MCF 10A (cell line): ENCODE measurements at regions not wholly inside any gene's neighbourhood (a gene's known extent, or its start where the extent isn't known, plus 50 kb on each side); places are given as distances from the start of the nearest gene placed in this dataset.

Experiments
- BruUV-seq: library from RNA; stranded (reverse); fragments of 400-500 nt; replicated peaks from 2 replicates; lab custom pipeline; 2021; lab: Mats Ljungman, UMichigan
- CTCF ChIA-PET: fragments of 300-600 bp; sonication (Branson Sonifier 250); formaldehyde crosslinking; extraction: SDS; loops from one replicate; lab custom pipeline; 2021; ENCODE audit warnings: antibody characterized with exemption, inconsistent platforms; lab: Yijun Ruan, JAX
- POLR2A ChIA-PET: fragments of 300-600, 350-650 bp; sonication (Branson Sonifier 250); formaldehyde crosslinking; extraction: SDS; loops from one replicate; lab custom pipeline; 2020; ENCODE audit warnings: antibody characterized with exemption, inconsistent platforms; lab: Yijun Ruan, JAX
- DNase-seq: peaks from one replicate; pipeline ENCODE4 v3.0.0-alpha.2; 2018; ENCODE audit not compliant: unreplicated experiment
- H3K27ac Mint-ChIP-seq: one replicate; pipeline ENCODE4 v1.8.0; 2022; ENCODE audit warnings: mild to moderate bottlenecking, low read depth, mixed read lengths; ENCODE audit not compliant: unreplicated experiment
- H3K27me3 Mint-ChIP-seq: one replicate; pipeline ENCODE4 v1.8.0; 2022; ENCODE audit warnings: mixed read lengths; ENCODE audit not compliant: insufficient read depth, unreplicated experiment
- H3K36me3 Mint-ChIP-seq: one replicate; pipeline ENCODE4 v1.8.0; 2022; ENCODE audit warnings: mild to moderate bottlenecking, moderate library complexity, mixed read lengths; ENCODE audit not compliant: insufficient read depth, unreplicated experiment
- H3K4me1 Mint-ChIP-seq: one replicate; pipeline ENCODE4 v1.8.0; 2022; ENCODE audit warnings: mixed read lengths; ENCODE audit not compliant: insufficient read depth, unreplicated experiment
- H3K4me3 Mint-ChIP-seq: one replicate; pipeline ENCODE4 v1.8.0; 2022; ENCODE audit warnings: mild to moderate bottlenecking, moderate library complexity, mixed read lengths; ENCODE audit not compliant: unreplicated experiment
- H3K9me3 Mint-ChIP-seq: one replicate; pipeline ENCODE4 v1.8.0; 2022; ENCODE audit warnings: mixed read lengths; ENCODE audit not compliant: unreplicated experiment
- intact Hi-C: fragments of 100-400 bp; cut with micrococcal nuclease; formaldehyde crosslinking; loops from 2 replicates; pipeline ENCODE4 v1.14.1; 2022
- TF ChIP-seq, protein P1 (sequence below): fragments of 200-600 bp; IDR thresholded peaks from one replicate; pipeline ENCODE4 v1.8.0; 2022; ENCODE audit warnings: antibody characterized with exemption, mild to moderate bottlenecking; ENCODE audit not compliant: unreplicated experiment

DNA sequence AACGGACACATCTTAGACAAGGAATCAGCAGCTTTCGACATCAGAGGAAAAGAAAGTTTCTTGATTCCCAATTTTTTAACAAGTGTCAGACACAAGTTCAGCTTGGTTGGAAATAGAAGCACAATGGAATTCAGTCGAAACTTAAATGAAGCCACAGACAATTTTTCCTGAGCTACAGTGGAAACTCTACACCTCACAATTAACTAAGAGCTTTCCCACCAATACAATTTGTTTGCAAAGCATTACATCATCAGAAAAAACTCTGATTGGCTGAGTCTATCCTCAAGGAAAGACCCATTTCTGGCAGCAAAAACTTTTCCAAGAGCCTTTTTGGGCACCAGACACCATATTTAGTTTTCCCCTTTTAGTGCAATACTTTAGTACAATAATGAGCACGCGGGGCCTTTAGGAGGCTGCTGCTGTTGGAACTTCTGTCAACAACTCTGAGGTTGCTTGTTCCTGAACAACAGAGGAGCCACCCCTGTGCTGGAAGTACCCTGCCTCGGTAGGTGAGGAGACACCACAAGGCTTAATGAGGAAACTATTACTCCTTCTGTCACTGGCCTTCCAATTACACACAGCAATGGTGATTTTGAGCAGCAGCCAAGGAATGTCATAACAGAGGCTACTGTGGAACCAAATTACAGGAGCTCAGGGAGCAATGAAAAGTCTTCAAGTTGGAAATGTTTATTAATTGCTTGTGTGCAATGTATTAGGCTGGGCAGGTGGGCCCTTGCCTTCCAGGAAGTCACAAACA lies 61.9 kb upstream of the BARX2 start:
- DNase-seq: no peak
- no peak overlapping the region for H3K27ac Mint-ChIP-seq
- POLR2A ChIA-PET: interaction anchor here (0.6 kb wide), 1 partner anchor 18 kb away, joined by 3 read pairs; no protein-coding TSS in a partner anchor
- H3K9me3 Mint-ChIP-seq: no peaks in the 10 kb centered on the region
- CTCF ChIA-PET: interaction anchor here (0.6 to 1.0 kb wide), 2 partner anchors 11 to 18 kb away, joined by 3 to 4 read pairs; no protein-coding TSS in a partner anchor
- no TSS peak for BruUV-seq
- no peaks in the 10 kb centered on the region for H3K27me3 Mint-ChIP-seq
- intact Hi-C loops: no loop called here
- TF ChIP-seq, protein P1, sequence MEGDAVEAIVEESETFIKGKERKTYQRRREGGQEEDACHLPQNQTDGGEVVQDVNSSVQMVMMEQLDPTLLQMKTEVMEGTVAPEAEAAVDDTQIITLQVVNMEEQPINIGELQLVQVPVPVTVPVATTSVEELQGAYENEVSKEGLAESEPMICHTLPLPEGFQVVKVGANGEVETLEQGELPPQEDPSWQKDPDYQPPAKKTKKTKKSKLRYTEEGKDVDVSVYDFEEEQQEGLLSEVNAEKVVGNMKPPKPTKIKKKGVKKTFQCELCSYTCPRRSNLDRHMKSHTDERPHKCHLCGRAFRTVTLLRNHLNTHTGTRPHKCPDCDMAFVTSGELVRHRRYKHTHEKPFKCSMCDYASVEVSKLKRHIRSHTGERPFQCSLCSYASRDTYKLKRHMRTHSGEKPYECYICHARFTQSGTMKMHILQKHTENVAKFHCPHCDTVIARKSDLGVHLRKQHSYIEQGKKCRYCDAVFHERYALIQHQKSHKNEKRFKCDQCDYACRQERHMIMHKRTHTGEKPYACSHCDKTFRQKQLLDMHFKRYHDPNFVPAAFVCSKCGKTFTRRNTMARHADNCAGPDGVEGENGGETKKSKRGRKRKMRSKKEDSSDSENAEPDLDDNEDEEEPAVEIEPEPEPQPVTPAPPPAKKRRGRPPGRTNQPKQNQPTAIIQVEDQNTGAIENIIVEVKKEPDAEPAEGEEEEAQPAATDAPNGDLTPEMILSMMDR: no peak
- no peaks in the 10 kb centered on the region for H3K4me1 Mint-ChIP-seq
- H3K36me3 Mint-ChIP-seq: no peaks in the 10 kb centered on the region
- no peak overlapping the region for H3K4me3 Mint-ChIP-seq

DNA sequence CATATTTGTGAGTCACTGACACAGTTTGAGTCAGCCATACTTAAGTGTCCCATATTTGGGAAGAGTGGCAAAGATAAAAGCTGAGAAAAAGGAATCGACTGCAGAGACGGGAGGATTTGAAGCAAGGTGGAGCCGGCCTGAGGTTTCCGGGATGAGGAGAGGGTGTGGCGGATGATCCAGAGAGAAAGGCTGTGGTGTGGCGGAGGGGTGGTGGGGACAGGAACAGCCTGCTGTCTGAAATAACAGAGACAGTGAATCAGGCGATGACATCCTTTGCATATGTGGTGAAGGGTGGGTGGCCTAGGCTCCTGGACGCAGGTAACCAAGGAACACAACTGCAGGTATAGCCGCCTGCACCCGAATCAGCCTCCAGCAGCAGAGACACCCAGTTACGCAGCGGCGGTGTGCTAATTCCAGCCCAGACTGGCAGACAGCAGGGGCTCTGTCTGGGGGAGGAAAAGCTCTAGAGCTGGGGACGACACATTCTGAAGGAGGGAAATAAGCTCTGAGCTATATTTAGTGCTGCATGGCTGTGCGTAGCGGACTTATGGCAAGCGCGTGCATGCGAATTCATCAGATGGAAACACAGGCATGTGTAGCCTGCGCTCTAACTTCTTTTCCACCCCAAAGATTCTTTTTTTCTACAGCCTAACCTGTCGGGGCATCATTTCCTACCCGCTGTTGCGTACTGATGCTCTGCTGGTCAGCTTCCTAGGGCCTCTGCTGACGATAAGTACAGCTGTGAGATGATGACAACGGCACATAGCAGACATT lies 62.7 kb upstream of the BARX2 start:
- H3K36me3 Mint-ChIP-seq: no peaks in the 10 kb centered on the region
- no peak overlapping the region for H3K4me3 Mint-ChIP-seq
- no peaks in the 10 kb centered on the region for H3K27me3 Mint-ChIP-seq
- DNase-seq: no peak
- POLR2A ChIA-PET: interaction anchor here (0.6 kb wide), 1 partner anchor 18 kb away, joined by 3 read pairs; no protein-coding TSS in a partner anchor
- TF ChIP-seq, protein P1: no peak
- no peaks in the 10 kb centered on the region for H3K4me1 Mint-ChIP-seq
- intact Hi-C loops: no loop called here
- H3K27ac Mint-ChIP-seq: no peak overlapping the region
- no peaks in the 10 kb centered on the region for H3K9me3 Mint-ChIP-seq
- CTCF ChIA-PET: interaction anchor here (0.9 kb wide), 1 partner anchor 438 kb away, joined by 3 read pairs; no protein-coding TSS in a partner anchor
- BruUV-seq: no TSS peak

DNA sequence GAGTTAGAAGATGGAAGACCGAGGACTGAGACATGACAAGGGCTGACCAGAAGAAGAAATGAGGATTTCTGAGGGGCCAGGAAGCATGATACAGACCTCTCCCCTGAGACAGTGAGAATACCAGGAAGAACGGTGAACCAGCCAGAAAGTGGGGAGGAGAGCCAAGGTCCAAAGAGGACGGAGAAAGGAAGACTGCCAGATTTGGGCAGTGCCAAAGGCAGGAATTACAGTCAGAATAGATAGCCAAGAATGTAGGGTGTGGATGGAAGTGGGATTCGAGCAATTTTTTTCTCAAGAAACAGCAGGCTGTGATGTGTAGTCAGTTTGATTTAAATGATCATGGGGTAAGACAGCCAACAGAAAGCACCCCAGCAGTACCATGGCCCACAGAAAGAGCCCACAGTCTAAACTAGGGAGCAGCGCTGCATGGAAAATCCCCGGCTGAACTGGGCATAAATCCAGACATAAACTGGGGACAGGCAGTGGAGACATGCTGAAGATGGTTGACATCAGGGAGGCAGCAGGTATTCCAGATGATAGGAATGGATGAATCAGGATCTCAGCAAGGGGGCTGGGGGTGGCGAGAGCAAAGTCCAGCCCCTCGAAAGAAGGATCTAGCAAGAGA lies 67.3 kb upstream of the BARX2 start:
- Mint-ChIP-seq H3K36me3 (no peaks in the 10 kb centered on the region), H3K27me3 (no peaks in the 10 kb centered on the region), H3K4me3 (no peak overlapping the region), H3K9me3 (no peaks in the 10 kb centered on the region), H3K4me1 (no peaks in the 10 kb centered on the region), H3K27ac (no peak overlapping the region)
- intact Hi-C loops: no loop called here
- BruUV-seq: no TSS peak
- ChIA-PET POLR2A (no interaction called here), CTCF (no interaction called here)
- DNase-seq: no peak
- TF ChIP-seq, protein P1: no peak

DNA sequence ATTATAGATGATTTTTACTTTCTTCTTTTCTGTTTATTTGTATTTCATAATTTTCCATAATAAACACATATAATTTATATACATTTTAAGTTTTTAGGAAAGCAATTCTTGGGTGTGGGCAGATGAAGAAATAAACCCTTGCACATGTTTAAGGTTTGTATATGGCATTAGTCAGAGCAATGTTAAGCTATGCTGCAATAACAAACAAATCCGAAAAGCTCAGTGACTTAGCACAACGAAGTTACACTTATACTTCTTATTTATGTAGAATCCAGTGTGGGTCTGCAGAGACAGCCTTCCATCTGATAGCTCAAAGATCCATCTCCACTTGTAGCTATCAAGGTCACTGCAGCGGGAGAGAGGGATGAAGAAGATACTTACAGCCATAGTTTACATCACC lies 68.5 kb upstream of the BARX2 start:
- Mint-ChIP-seq H3K36me3 (no peaks in the 10 kb centered on the region), H3K4me3 (no peak overlapping the region), H3K27ac (no peak overlapping the region), H3K4me1 (no peaks in the 10 kb centered on the region), H3K27me3 (peaks cover 4% of the 10 kb centered on the region), H3K9me3 (no peaks in the 10 kb centered on the region)
- POLR2A ChIA-PET: no interaction called here
- BruUV-seq: no TSS peak
- TF ChIP-seq, protein P1: no peak
- intact Hi-C loops: no loop called here
- CTCF ChIA-PET: interaction anchor here (0.6 kb wide), 1 partner anchor 1090 kb away, joined by 3 read pairs; no protein-coding TSS in a partner anchor
- no peak for DNase-seq
